ENCODE measurements at regions not wholly inside any gene's neighbourhood (a gene's known extent, or its start where the extent isn't known, plus 50 kb on each side); places are given as distances from the start of the nearest gene placed in this dataset.

GRCh38 chr7:85456254-85456653 is 269.4 kb upstream of the SEMA3D start:
- intact Hi-C loops (cut with micrococcal nuclease) = no loop called here
- no peaks in the 10 kb centered on the region for H3K36me3 Mint-ChIP-seq (ENCODE audit: insufficient read depth, unreplicated experiment)
- H3K27me3 Mint-ChIP-seq (ENCODE audit: insufficient read depth, unreplicated experiment) = peaks cover 46% of the 10 kb centered on the region
- no TSS peak for BruUV-seq (replicated peaks)
- DNase-seq (ENCODE audit: unreplicated experiment) = no peak
- no peak overlapping the region for H3K27ac Mint-ChIP-seq (ENCODE audit: low read depth, unreplicated experiment)
- H3K9me3 Mint-ChIP-seq (ENCODE audit: unreplicated experiment) = no peaks in the 10 kb centered on the region
- no peaks in the 10 kb centered on the region for H3K4me1 Mint-ChIP-seq (ENCODE audit: insufficient read depth, unreplicated experiment)
- no peak overlapping the region for H3K4me3 Mint-ChIP-seq (ENCODE audit: unreplicated experiment)
- ChIA-PET POLR2A (no interaction called here), CTCF (no interaction called here)
- TF ChIP-seq, protein P1, sequence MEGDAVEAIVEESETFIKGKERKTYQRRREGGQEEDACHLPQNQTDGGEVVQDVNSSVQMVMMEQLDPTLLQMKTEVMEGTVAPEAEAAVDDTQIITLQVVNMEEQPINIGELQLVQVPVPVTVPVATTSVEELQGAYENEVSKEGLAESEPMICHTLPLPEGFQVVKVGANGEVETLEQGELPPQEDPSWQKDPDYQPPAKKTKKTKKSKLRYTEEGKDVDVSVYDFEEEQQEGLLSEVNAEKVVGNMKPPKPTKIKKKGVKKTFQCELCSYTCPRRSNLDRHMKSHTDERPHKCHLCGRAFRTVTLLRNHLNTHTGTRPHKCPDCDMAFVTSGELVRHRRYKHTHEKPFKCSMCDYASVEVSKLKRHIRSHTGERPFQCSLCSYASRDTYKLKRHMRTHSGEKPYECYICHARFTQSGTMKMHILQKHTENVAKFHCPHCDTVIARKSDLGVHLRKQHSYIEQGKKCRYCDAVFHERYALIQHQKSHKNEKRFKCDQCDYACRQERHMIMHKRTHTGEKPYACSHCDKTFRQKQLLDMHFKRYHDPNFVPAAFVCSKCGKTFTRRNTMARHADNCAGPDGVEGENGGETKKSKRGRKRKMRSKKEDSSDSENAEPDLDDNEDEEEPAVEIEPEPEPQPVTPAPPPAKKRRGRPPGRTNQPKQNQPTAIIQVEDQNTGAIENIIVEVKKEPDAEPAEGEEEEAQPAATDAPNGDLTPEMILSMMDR (IDR thresholded peaks at IDR 0.05; ENCODE audit: unreplicated experiment) = no peak

DNA sequence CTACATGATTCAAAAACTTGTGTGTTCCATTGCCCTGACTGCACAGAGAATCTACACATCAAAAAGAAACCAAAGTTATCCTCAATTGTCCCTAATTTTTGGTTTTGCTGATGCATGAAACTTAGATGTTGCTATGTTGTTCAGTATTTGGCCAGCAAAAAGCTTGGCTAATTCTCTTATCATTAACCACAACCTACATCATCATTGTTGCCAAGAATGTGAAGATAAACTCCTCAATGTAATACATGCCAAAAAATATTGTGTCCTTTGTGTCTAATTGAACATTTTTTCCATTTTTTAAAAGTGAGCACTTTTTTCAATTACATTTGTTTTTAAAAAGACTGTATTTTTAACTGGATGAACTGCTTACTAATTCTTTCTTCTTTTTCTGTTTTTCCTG is 268.0 kb upstream of the SEMA3D start:
- intact Hi-C loops (cut with micrococcal nuclease) = no loop called here
- Mint-ChIP-seq H3K9me3 (ENCODE audit: unreplicated experiment) (no peaks in the 10 kb centered on the region), H3K27me3 (ENCODE audit: insufficient read depth, unreplicated experiment) (peaks cover 57% of the 10 kb centered on the region), H3K27ac (ENCODE audit: low read depth, unreplicated experiment) (no peak overlapping the region), H3K36me3 (ENCODE audit: insufficient read depth, unreplicated experiment) (no peaks in the 10 kb centered on the region), H3K4me3 (ENCODE audit: unreplicated experiment) (no peak overlapping the region), H3K4me1 (ENCODE audit: insufficient read depth, unreplicated experiment) (no peaks in the 10 kb centered on the region)
- BruUV-seq (replicated peaks) = no TSS peak
- ChIA-PET CTCF (no interaction called here), POLR2A (interaction anchor here (0.7 kb wide), 1 partner anchor 747 kb away, joined by 3 read pairs; no protein-coding TSS in a partner anchor)
- TF ChIP-seq, protein P1 (IDR thresholded peaks at IDR 0.05; ENCODE audit: unreplicated experiment) = no peak
- no peak for DNase-seq (ENCODE audit: unreplicated experiment)

DNA sequence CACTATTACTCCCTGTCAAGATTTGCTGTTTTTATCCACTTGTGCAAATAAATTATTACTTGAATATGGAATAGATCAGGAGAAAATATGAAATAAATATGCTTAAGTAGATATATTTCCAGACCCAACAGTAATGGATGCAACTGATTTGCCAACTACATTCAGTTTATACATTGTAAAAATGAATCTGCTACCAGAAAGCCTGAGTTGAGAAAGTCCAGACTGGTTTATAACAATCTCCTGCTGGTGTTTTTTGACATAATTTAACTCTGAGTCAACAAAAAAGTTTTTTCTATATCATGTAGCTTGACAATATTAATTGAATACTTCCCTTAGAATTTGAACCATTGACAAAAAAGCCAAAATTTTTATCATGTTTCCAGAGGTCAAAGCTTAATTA is 265.8 kb upstream of the SEMA3D start:
- no peaks in the 10 kb centered on the region for H3K36me3 Mint-ChIP-seq (ENCODE audit: insufficient read depth, unreplicated experiment)
- POLR2A ChIA-PET = no interaction called here
- H3K9me3 Mint-ChIP-seq (ENCODE audit: unreplicated experiment) = no peaks in the 10 kb centered on the region
- DNase-seq (ENCODE audit: unreplicated experiment) = no peak
- intact Hi-C loops (cut with micrococcal nuclease) = no loop called here
- no peak overlapping the region for H3K4me3 Mint-ChIP-seq (ENCODE audit: unreplicated experiment)
- no peak overlapping the region for H3K27ac Mint-ChIP-seq (ENCODE audit: low read depth, unreplicated experiment)
- TF ChIP-seq, protein P1 (IDR thresholded peaks at IDR 0.05; ENCODE audit: unreplicated experiment) = no peak
- CTCF ChIA-PET = interaction anchor here (0.6 to 1.0 kb wide), 3 partner anchors 12 to 986 kb away, joined by 3 read pairs; no protein-coding TSS in a partner anchor
- H3K4me1 Mint-ChIP-seq (ENCODE audit: insufficient read depth, unreplicated experiment) = no peaks in the 10 kb centered on the region
- H3K27me3 Mint-ChIP-seq (ENCODE audit: insufficient read depth, unreplicated experiment) = peaks cover 64% of the 10 kb centered on the region
- no TSS peak for BruUV-seq (replicated peaks)

DNA sequence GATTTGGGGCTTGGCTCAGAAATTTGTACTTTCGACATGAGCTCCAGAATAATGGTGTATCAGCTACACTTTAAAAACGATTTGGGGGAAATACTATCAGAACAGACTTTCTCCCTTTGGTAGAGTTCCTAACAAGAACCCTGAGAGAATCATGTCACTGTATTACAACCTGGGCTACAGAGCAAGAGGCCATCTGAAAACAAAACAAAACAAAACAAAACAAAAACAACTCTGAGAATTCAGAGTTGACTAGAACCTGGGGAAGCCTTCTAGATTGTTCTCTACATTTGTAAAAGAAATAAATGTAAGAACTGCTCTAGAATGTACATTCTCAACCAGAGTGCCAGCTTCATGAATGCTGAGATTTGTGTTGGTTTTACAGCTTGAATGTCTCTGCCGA is 262.6 kb upstream of the SEMA3D start:
- Mint-ChIP-seq H3K9me3 (ENCODE audit: unreplicated experiment) (no peaks in the 10 kb centered on the region), H3K4me3 (ENCODE audit: unreplicated experiment) (no peak overlapping the region)
- BruUV-seq (replicated peaks) = no TSS peak

More for the DNA sequence above, 262.6 kb upstream of the SEMA3D start:
- Mint-ChIP-seq H3K4me1 (ENCODE audit: insufficient read depth, unreplicated experiment) (no peaks in the 10 kb centered on the region), H3K27me3 (ENCODE audit: insufficient read depth, unreplicated experiment) (peaks cover 52% of the 10 kb centered on the region), H3K27ac (ENCODE audit: low read depth, unreplicated experiment) (no peak overlapping the region), H3K36me3 (ENCODE audit: insufficient read depth, unreplicated experiment) (no peaks in the 10 kb centered on the region)
- ChIA-PET CTCF (no interaction called here), POLR2A (no interaction called here)
- no peak for DNase-seq (ENCODE audit: unreplicated experiment)
- TF ChIP-seq, protein P1 (IDR thresholded peaks at IDR 0.05; ENCODE audit: unreplicated experiment) = no peak
- intact Hi-C loops (cut with micrococcal nuclease) = no loop called here

Measured in MCF 10A (cell line).